ENCODE measurements at regions not wholly inside any gene's neighbourhood (a gene's known extent, or its start where the extent isn't known, plus 50 kb on each side); places are given as distances from the start of the nearest gene placed in this dataset.

GRCh38 chr10:124210263-124210662 is 116.9 kb upstream of the CHST15 start:
- BruUV-seq (replicated peaks), result no TSS peak
- WGBS (ENCODE audit: insufficient coverage, insufficient replicate concordance, low lambda C conversion rate, missing lambda C conversion rate), result 29% methylated on average over 1 of the region's 1 CpG
- intact Hi-C loops (cut with micrococcal nuclease; ENCODE audit: unreplicated experiment) (no loop called here), in situ Hi-C loops (cut with MboI) (no loop called here)
- Histone ChIP-seq H3K9me3 (replicated peaks; ENCODE audit: control insufficient read depth, insufficient read depth, low read length) (no peaks in the 10 kb centered on the region; the same call in 2 of the 3 replicates), H3K9ac (ENCODE audit: control insufficient read depth, insufficient read depth, low read length) (no peak overlapping the region), H3K4me3 (no peak overlapping the region), H3K27ac (ENCODE audit: control insufficient read depth, insufficient read depth) (no peak overlapping the region), H3K4me1 (ENCODE audit: control insufficient read depth, insufficient read depth, low read length) (no peaks in the 10 kb centered on the region), H3K79me2 (ENCODE audit: control insufficient read depth, insufficient read depth, low read length) (no peaks in the 10 kb centered on the region), H2AFZ (ENCODE audit: control insufficient read depth, low read depth, low read length) (no peak overlapping the region), H3K4me2 (ENCODE audit: control insufficient read depth, insufficient read depth) (no peak overlapping the region), H3K27me3 (replicated peaks in 1 of 2; ENCODE audit: control insufficient read depth in 2 of 2, insufficient read depth in 2 of 2, low read length in 1 of 2) (no peaks in the 10 kb centered on the region; a peak in 1 of 4 replicates), H3K36me3 (ENCODE audit: control insufficient read depth in 2 of 2, insufficient read depth in 2 of 2, low read length in 1 of 2) (no peaks in the 10 kb centered on the region), H4K20me1 (ENCODE audit: control insufficient read depth, insufficient read depth) (no peaks in the 10 kb centered on the region)
- ATAC-seq, result no peak
- DNase-seq (ENCODE audit: low read depth, low spot score), result no peak
- ChIA-PET RAD21 (ENCODE audit: unreplicated experiment) (no interaction called here), POLR2A (no interaction called here), SMC1A (ENCODE audit: uncharacterized antibody, unreplicated experiment) (no interaction called here), CTCF (no interaction called here)
- FAIRE-seq, result no peak
- TF ChIP-seq CHD1 (IDR thresholded peaks at IDR 0.05; ENCODE audit: low read depth, low read length) (no peak), MEF2B (IDR thresholded peaks at IDR 0.05; ENCODE audit: partially characterized antibody, poor library complexity, severe bottlenecking) (no peak), ESRRA (IDR thresholded peaks at IDR 0.05; ENCODE audit: low read length) (no peak), CEBPZ (IDR thresholded peaks at IDR 0.05; ENCODE audit: low read depth, low read length) (no peak), WRNIP1 (IDR thresholded peaks at IDR 0.05; ENCODE audit: borderline replicate concordance, low read depth, low read length) (no peak), YBX1 (IDR thresholded peaks at IDR 0.05) (no peak), RELB (IDR thresholded peaks at IDR 0.05; ENCODE audit: low read depth) (no peak)
- TF ChIP-seq, protein P1, sequence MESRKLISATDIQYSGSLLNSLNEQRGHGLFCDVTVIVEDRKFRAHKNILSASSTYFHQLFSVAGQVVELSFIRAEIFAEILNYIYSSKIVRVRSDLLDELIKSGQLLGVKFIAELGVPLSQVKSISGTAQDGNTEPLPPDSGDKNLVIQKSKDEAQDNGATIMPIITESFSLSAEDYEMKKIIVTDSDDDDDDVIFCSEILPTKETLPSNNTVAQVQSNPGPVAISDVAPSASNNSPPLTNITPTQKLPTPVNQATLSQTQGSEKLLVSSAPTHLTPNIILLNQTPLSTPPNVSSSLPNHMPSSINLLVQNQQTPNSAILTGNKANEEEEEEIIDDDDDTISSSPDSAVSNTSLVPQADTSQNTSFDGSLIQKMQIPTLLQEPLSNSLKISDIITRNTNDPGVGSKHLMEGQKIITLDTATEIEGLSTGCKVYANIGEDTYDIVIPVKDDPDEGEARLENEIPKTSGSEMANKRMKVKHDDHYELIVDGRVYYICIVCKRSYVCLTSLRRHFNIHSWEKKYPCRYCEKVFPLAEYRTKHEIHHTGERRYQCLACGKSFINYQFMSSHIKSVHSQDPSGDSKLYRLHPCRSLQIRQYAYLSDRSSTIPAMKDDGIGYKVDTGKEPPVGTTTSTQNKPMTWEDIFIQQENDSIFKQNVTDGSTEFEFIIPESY (IDR thresholded peaks at IDR 0.05), result no peak
- TF ChIP-seq, protein P2, sequence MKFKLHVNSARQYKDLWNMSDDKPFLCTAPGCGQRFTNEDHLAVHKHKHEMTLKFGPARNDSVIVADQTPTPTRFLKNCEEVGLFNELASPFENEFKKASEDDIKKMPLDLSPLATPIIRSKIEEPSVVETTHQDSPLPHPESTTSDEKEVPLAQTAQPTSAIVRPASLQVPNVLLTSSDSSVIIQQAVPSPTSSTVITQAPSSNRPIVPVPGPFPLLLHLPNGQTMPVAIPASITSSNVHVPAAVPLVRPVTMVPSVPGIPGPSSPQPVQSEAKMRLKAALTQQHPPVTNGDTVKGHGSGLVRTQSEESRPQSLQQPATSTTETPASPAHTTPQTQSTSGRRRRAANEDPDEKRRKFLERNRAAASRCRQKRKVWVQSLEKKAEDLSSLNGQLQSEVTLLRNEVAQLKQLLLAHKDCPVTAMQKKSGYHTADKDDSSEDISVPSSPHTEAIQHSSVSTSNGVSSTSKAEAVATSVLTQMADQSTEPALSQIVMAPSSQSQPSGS (IDR thresholded peaks at IDR 0.05; ENCODE audit: low read length), result no peak
- TF ChIP-seq, protein P3, sequence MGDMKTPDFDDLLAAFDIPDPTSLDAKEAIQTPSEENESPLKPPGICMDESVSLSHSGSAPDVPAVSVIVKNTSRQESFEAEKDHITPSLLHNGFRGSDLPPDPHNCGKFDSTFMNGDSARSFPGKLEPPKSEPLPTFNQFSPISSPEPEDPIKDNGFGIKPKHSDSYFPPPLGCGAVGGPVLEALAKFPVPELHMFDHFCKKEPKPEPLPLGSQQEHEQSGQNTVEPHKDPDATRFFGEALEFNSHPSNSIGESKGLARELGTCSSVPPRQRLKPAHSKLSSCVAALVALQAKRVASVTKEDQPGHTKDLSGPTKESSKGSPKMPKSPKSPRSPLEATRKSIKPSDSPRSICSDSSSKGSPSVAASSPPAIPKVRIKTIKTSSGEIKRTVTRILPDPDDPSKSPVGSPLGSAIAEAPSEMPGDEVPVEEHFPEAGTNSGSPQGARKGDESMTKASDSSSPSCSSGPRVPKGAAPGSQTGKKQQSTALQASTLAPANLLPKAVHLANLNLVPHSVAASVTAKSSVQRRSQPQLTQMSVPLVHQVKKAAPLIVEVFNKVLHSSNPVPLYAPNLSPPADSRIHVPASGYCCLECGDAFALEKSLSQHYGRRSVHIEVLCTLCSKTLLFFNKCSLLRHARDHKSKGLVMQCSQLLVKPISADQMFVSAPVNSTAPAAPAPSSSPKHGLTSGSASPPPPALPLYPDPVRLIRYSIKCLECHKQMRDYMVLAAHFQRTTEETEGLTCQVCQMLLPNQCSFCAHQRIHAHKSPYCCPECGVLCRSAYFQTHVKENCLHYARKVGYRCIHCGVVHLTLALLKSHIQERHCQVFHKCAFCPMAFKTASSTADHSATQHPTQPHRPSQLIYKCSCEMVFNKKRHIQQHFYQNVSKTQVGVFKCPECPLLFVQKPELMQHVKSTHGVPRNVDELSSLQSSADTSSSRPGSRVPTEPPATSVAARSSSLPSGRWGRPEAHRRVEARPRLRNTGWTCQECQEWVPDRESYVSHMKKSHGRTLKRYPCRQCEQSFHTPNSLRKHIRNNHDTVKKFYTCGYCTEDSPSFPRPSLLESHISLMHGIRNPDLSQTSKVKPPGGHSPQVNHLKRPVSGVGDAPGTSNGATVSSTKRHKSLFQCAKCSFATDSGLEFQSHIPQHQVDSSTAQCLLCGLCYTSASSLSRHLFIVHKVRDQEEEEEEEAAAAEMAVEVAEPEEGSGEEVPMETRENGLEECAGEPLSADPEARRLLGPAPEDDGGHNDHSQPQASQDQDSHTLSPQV (IDR thresholded peaks at IDR 0.05), result no peak

Data from GM12878 (cell line).